Brain microvascular endothelial cell (primary cell): ENCODE measurements at regions not wholly inside any gene's neighbourhood (a gene's known extent, or its start where the extent isn't known, plus 50 kb on each side); places are given as distances from the start of the nearest gene placed in this dataset.

Experiments used
- DNase-seq: peaks from one replicate; pipeline ENCODE4 v3.0.0-alpha.2; 2020
- H3K27ac ChIP-seq: fragments of 250-450 bp; sonication (Bioruptor Pico); 2 replicates; pipeline ENCODE4 v1.5.1; 2020; ENCODE audit warnings: mild to moderate bottlenecking, moderate library complexity
- H3K27me3 ChIP-seq: fragments of 250-450 bp; sonication (Bioruptor Pico); replicated peaks from 2 replicates; pipeline ENCODE4 v1.5.1; 2020; ENCODE audit warnings: mild to moderate bottlenecking
- H3K36me3 ChIP-seq: fragments of 250-450 bp; sonication (Bioruptor Pico); replicated peaks from 2 replicates; pipeline ENCODE4 v1.5.1; 2020; ENCODE audit warnings: mild to moderate bottlenecking
- H3K4me3 ChIP-seq: 2 replicates; pipeline ENCODE4 v1.5.1; 2011; ENCODE audit warnings: low read depth, mild to moderate bottlenecking, control low read depth, low read length, moderate library complexity
- in situ Hi-C: cut with HindIII; loops from 2 replicates; pipeline ENCODE4 v1.10.0; 2017; ENCODE audit warnings: low sequenced_read_pairs, low pct_ligation_motif_present
- TF ChIP-seq, protein P1 (sequence below): IDR thresholded peaks from 2 replicates; pipeline ENCODE4 v1.5.1; 2011; ENCODE audit warnings: low read depth, mild to moderate bottlenecking, moderate library complexity, low read length, control low read depth, inconsistent platforms; ENCODE audit errors: missing control alignments

DNA sequence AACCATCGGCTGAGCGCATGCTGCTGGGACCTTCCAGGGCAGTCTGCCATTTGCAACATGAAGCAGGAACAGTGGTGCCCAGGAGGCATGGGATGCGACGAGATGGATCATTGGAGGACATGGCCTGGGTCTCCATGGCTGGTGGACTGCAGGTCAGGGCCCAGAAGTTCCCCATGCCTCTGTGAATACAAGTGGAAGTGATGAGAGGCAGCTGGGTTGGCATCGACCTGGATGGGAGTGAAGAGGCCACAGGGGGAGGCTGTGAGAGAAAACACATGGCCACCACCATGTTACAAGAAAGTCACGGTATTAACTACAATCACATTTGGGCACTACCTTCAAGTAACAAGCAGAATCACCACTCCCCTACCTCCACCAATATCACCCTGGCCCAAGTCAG, 262.0 kb downstream of the FOXO1 start:
- Histone ChIP-seq H3K27me3 (no peaks in the 10 kb centered on the region), H3K27ac (no peak overlapping the region)
- in situ Hi-C loops = no loop called here

DNA sequence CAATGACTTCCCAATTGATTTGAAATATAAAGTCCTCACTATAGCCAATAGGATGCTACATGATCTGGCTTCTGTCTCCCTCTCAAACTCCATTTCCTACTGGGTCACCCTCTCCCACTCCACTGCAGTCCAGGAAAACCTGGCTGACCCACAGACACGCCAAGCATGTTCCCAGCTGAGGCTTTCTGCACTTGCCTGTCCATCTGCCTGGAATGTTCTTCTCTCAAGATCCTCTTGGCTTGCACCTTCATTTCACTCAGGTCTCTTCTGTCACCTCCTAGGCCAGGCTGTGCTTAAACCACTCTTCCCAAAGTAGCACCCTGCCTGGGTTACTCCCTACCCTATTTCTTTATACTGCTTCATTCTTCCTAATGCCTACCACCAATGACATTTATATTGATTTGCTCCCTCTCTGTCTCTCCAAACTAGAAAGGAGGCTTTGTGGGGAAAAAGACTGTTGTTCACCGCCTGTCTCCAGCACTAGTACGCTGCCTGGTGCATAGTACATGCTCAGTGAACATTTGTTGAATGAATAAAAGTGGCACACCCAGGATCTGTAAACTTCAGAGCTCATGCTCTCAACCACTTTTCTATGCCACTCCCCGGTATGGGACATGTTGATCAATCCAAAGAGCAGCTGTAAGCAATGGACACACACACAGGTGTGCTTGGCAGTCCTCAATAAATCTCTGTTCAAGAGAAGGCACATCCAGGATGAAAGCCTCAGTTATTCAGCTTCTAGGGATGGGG, 261.3 kb downstream of the FOXO1 start:
- Histone ChIP-seq H3K36me3 (no peaks in the 10 kb centered on the region), H3K4me3 (no peak overlapping the region), H3K27ac (no peak overlapping the region), H3K27me3 (no peaks in the 10 kb centered on the region)
- DNase-seq = no peak
- in situ Hi-C loops = no loop called here
- TF ChIP-seq, protein P1, sequence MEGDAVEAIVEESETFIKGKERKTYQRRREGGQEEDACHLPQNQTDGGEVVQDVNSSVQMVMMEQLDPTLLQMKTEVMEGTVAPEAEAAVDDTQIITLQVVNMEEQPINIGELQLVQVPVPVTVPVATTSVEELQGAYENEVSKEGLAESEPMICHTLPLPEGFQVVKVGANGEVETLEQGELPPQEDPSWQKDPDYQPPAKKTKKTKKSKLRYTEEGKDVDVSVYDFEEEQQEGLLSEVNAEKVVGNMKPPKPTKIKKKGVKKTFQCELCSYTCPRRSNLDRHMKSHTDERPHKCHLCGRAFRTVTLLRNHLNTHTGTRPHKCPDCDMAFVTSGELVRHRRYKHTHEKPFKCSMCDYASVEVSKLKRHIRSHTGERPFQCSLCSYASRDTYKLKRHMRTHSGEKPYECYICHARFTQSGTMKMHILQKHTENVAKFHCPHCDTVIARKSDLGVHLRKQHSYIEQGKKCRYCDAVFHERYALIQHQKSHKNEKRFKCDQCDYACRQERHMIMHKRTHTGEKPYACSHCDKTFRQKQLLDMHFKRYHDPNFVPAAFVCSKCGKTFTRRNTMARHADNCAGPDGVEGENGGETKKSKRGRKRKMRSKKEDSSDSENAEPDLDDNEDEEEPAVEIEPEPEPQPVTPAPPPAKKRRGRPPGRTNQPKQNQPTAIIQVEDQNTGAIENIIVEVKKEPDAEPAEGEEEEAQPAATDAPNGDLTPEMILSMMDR = no peak

More for the DNA sequence above, 262.0 kb downstream of the FOXO1 start:
- TF ChIP-seq, protein P1 = no peak
- DNase-seq = no peak
- Histone ChIP-seq H3K36me3 (no peaks in the 10 kb centered on the region), H3K4me3 (no peak overlapping the region)

DNA sequence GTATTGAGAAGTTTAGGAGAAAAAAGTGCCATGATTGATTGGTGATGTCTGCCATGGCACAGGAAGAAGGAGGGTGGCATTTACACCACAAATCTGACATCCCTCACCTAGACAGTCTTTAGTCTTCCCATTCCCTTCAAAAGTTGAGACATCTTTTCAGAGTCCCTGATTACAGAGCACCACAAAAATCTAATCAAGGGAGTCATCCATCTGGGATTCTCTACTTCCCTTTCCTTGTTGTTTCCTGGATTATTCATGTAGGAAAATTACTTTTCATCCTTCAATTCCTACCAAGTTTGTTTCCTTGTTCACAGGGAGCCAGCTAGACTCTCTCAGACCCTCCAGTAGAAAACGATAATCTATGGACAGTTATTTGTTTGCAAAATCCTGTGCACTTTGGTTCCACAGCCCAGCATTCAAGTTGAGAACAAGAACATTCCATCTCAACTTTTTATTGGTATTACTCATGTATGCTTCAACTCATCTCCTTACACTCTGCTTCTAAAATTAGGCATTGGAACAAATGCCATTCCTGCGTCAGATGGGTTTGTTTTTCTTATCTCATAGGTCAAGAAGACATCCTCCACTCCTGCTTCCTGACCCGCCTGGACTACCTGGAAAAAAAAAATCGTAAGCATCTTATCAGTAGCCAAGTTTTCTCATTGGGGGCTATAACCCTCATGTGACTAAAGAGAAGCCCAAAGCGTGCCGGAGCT, 259.9 kb downstream of the FOXO1 start:
- DNase-seq = peak; percentile 78
- Histone ChIP-seq H3K27ac (peak overlapping the region; percentile 80), H3K4me3 (no peak overlapping the region), H3K36me3 (no peaks in the 10 kb centered on the region), H3K27me3 (no peaks in the 10 kb centered on the region)
- in situ Hi-C loops = no loop called here
- TF ChIP-seq, protein P1 = no peak

DNA sequence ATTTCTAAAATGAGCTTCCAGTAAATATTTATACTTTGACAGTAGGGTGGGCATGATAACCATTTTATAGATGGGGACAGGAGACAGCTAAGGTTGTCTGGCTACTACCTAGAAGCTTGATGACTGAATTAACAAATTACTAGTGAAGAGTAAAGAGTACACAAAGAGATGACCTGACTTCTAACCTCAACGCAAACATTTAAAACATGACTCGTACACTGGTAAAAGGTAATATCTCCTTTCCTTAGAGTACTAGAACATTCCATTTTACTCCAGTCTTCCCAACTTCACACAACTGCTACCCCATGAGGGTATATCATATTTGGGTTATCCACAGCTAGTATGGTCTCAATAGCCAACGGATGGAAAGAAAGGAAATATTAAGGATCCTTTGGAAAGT, 258.9 kb downstream of the FOXO1 start:
- no peaks in the 10 kb centered on the region for H3K36me3 ChIP-seq
- H3K4me3 ChIP-seq = no peak overlapping the region
- in situ Hi-C loops = no loop called here
- TF ChIP-seq, protein P1 = no peak
- H3K27ac ChIP-seq = no peak overlapping the region
- no peaks in the 10 kb centered on the region for H3K27me3 ChIP-seq
- no peak for DNase-seq

DNA sequence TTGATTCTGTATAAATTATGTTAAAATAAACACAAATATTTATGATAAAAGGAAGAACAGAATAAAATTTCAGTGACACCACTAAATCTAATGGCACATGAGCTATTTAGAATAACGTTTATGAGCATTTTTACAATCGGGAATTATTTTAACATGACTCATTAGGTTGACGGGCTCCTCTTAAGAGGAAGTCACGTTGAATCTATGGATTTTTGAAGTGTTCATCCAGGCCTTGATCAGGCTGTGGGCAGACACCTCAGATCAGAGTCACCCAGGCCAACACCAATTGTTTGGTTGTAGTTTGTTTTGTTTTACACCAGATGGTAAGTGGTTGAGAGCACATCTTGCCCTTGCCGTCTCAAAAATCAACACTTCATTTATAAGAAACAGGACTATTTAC, 257.8 kb downstream of the FOXO1 start:
- TF ChIP-seq, protein P1 = no peak
- no peaks in the 10 kb centered on the region for H3K36me3 ChIP-seq

DNA sequence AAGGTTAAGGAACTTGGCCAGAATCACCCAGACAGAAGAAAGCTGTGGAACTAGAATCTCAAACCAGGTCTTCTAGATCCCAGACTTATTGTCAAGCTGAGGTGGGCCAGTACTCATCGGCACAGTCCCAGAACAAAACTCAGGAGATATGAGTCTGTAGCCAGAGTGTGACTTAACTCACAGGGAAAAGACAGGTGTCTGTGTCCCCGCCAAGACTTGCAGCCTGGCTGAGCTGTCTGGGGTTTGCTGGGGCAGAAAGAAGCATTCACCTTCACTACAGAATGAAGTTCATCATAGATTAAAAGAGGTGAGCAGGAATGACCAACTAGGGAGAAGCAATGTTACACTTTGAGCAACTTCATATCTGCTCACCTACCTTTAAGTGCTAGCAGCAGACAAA, 257.2 kb downstream of the FOXO1 start:
- in situ Hi-C loops = no loop called here
- no peak overlapping the region for H3K27ac ChIP-seq
- H3K4me3 ChIP-seq = no peak overlapping the region
- H3K36me3 ChIP-seq = no peaks in the 10 kb centered on the region
- no peaks in the 10 kb centered on the region for H3K27me3 ChIP-seq
- TF ChIP-seq, protein P1 = no peak
- DNase-seq = no peak

More for the DNA sequence above, 257.8 kb downstream of the FOXO1 start:
- Histone ChIP-seq H3K27ac (no peak overlapping the region), H3K27me3 (no peaks in the 10 kb centered on the region), H3K4me3 (no peak overlapping the region)
- in situ Hi-C loops = no loop called here
- peak; percentile 41 for DNase-seq
